C4-2B (cell line): ENCODE measurements at regions not wholly inside any gene's neighbourhood (a gene's known extent, or its start where the extent isn't known, plus 50 kb on each side); places are given as distances from the start of the nearest gene placed in this dataset.
"Not testable (repeated sequence)": the region's sequence is repeated elsewhere in the genome, so short reads cannot be mapped to it uniquely, and the experiment has no call there.

Experiments used
- CTCF ChIP-seq: fragments of 450-650 bp; conservative IDR thresholded peaks from 2 replicates; pipeline ENCODE4 v1.5.1; 2017; ENCODE audit warnings: mild to moderate bottlenecking
- ZFX ChIP-seq: fragments of 450-650 bp; IDR thresholded peaks from 2 replicates; pipeline ENCODE4 v1.6.1; 2017

GRCh38 chr15:53923741-53924140 lies 54.5 kb upstream of the UNC13C start:
- not testable (repeated sequence) for TF ChIP-seq CTCF, ZFX
